H7 (cell line): ENCODE measurements at regions not wholly inside any gene's neighbourhood (a gene's known extent, or its start where the extent isn't known, plus 50 kb on each side); places are given as distances from the start of the nearest gene placed in this dataset.

Source experiments
- DNase-seq: peaks from one replicate; pipeline ENCODE4 v3.0.0; 2012
- H3K27me3 ChIP-seq: 2 replicates; pipeline ENCODE4 v1.6.0; 2011; ENCODE audit warnings: mild to moderate bottlenecking, low read length; ENCODE audit not compliant: control insufficient read depth, insufficient read depth
- H3K36me3 ChIP-seq: replicated peaks from 2 replicates; pipeline ENCODE4 v1.5.1; 2011; ENCODE audit warnings: low read length; ENCODE audit not compliant: control insufficient read depth, insufficient read depth
- H3K4me3 ChIP-seq: 2 replicates; pipeline ENCODE4 v1.5.1; 2011; ENCODE audit warnings: low read depth, mild to moderate bottlenecking, control low read depth, low read length, moderate library complexity; ENCODE audit not compliant: insufficient read depth

DNA sequence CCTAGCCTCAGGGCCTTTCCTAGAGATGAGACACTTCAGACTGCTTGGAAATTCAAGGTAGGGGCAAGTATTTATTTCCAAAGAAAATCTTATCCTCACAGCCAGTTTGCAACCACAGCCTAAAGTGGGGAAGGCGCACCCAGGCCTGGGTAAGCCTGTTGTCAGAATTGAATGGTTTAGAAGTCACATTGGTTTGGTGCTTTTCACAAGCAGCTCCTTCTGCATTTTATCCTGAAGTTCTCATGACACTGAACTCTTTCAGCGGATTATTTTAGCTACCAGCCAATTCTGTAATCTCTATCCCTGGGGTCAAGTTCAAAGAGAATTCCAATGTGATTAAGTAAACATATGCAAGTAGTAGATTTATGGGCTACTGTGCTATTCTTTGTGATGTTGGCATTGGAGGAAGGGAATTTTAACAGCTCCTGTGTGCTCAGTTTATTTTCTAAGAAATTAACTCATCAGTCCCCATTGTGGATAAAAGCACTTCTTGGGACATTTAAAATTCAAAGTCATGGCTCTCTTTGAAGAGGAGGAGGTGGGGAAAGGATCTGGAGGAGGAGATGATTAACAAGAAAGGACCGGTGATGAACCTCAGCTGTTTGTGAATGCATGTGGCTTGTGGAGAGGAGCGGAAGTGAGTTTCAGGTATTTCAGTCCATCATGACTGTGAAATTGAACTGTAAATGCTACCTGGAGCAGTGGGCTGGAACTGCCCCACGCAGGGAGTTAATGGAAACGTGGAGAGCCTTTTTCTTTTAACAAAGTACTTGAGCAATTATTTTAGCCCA lies 90.2 kb upstream of the CACUL1 start:
- Histone ChIP-seq H3K36me3 (no peaks in the 10 kb centered on the region), H3K27me3 (no peaks in the 10 kb centered on the region; the same call in 1 of the 2 replicates), H3K4me3 (no peak overlapping the region)
- no peak for DNase-seq

- H3K27me3 ChIP-seq, result no peaks in the 10 kb centered on the region; the same call in 1 of the 2 replicates
- no peaks in the 10 kb centered on the region for H3K36me3 ChIP-seq
- H3K4me3 ChIP-seq, result no peak overlapping the region
- no peak for DNase-seq
These were observed 91.0 kb upstream of the CACUL1 start for GRCh38 chr10:118845776-118846175.

- Histone ChIP-seq H3K4me3 (no peak overlapping the region), H3K36me3 (no peaks in the 10 kb centered on the region), H3K27me3 (no peaks in the 10 kb centered on the region)
- DNase-seq, result peak; percentile 80
These were observed 95.8 kb upstream of the CACUL1 start for GRCh38 chr10:118850418-118851061.

GRCh38 chr10:118851062-118852035 lies 96.6 kb upstream of the CACUL1 start:
- no peak for DNase-seq
- Histone ChIP-seq H3K36me3 (no peaks in the 10 kb centered on the region), H3K27me3 (no peaks in the 10 kb centered on the region), H3K4me3 (no peak overlapping the region)

GRCh38 chr10:118853916-118854315 lies 99.1 kb upstream of the CACUL1 start:
- Histone ChIP-seq H3K4me3 (no peak overlapping the region), H3K27me3 (no peaks in the 10 kb centered on the region), H3K36me3 (no peaks in the 10 kb centered on the region)
- DNase-seq, result no peak

DNA sequence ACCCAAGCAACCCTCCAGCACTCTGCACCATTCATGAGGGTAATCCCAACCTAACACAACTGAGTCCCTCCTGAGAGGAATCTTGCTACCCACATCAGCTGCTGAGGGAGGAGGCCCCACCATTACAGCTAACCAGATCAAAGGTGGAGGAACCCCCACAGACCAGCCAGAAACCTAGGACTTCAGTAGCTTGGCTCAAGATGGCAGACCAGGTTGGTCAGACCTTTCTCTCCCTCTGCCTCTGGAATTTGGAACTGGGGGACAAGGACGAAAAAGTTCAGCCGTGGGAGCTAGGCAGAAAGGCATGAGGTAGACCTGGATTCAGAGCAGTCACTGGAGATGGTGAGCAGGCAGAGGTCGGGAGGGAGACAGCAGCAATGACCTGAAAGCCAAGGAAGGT lies 101.3 kb upstream of the CACUL1 start:
- Histone ChIP-seq H3K27me3 (no peaks in the 10 kb centered on the region), H3K36me3 (no peaks in the 10 kb centered on the region), H3K4me3 (no peak overlapping the region)
- no peak for DNase-seq

DNA sequence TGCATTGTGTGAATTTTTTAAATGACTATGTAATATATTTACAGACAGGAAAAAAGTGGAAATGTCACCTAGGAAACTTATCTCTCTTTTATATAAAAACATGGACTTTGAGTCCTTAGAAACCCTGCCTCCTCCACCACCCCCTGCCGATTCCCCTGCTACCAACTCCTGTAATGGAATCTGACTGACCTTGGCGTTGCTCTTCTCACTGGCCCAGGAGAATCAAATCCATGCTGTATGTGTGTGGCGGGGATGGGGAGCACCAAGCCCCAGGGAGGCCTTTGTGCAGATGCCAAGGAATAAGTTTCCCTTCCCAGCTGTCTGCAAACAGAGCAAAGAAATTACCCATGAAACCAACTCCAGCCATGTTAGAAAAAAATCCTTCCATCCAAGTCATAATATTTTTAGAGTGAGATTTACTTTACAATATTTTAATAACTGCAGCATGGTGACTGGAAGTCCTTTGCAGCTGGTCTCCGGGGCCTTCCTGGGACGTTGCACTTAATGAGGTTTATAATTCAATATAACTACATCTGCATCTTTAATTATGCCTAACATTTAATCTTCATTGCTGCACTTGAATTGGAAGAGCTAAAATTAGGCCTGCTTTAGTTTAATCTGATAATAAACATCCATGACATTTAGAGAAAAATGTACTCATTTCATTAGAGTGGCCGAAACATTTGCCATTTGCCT lies 111.4 kb upstream of the CACUL1 start:
- peak; percentile 43 for DNase-seq
- Histone ChIP-seq H3K27me3 (no peaks in the 10 kb centered on the region), H3K36me3 (no peaks in the 10 kb centered on the region), H3K4me3 (no peak overlapping the region)

DNA sequence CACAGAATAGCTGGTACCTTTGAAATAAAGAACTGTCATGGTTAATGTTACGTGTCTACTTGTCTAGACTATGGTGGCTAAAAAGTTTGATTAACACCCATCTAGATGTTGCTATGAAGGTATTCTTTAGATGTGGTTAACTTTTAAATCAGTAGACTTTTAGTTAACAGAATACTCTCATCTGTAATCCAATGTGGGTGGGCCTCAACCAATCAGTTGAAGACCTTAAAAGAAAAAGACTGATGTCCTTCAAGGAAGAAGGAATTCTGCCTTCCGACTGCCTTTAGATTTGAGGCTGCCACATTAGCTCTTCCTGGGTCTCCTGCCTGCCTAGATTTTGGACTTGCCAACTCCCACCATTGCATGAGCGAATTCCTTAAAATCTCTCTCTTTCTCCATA lies 113.0 kb upstream of the CACUL1 start:
- no peak for DNase-seq
- no peak overlapping the region for H3K4me3 ChIP-seq

DNA sequence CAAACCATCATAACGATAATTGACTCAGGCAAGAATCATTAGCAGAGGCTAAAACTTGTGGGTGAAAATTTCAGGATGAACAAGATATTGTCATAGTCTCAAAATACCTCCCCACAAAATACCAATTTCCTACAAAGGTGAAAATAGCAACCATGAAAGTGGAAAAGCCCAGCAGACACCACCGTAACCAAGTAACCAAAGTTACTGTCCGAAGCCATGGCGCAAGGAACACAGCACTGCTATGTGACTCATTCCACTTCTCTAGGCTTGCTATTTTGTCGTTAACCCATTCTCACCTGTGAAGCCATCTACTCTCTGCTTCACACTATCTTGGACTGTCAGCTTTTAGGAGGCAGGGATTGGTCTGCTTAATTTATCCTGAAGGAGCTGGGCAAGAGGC lies 113.8 kb upstream of the CACUL1 start:
- H3K27me3 ChIP-seq, result no peaks in the 10 kb centered on the region
- no peak overlapping the region for H3K4me3 ChIP-seq
- no peak for DNase-seq
- H3K36me3 ChIP-seq, result no peaks in the 10 kb centered on the region

More for the DNA sequence above, 113.0 kb upstream of the CACUL1 start:
- Histone ChIP-seq H3K36me3 (no peaks in the 10 kb centered on the region), H3K27me3 (no peaks in the 10 kb centered on the region)

GRCh38 chr10:118870467-118871243 lies 115.9 kb upstream of the CACUL1 start:
- no peak for DNase-seq
- no peak overlapping the region for H3K4me3 ChIP-seq

DNA sequence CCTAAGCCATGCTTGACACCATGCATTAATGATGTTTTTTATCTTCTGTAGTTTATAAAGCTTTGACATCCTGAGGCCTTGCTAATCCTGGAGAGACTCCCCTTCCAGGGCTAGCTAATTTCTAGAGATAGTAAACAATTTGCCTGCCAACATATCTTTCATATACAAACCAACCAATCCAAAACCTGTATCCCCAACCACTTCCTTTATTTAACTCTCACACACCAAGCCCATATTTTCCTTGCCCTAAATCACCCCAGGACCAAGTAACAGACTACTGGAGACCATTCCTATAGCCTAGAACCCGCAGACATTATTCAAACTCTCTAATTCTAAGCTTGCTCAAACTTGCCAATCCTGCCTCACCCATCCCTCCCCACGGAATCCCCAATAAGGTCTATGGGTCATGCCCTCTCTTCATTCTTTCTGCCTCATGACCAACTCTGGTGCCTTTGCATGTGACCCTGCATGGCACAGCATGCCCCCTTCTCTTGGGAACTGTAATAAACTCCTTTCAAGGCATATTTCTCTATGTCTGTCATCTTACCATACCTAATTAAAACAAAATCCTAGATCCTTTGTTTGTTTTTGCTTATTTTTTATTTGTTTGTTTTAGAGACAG lies 116.6 kb upstream of the CACUL1 start:
- no peak for DNase-seq
- Histone ChIP-seq H3K36me3 (no peaks in the 10 kb centered on the region), H3K4me3 (no peak overlapping the region), H3K27me3 (no peaks in the 10 kb centered on the region)

More at GRCh38 chr10:118870467-118871243, 115.9 kb upstream of the CACUL1 start:
- Histone ChIP-seq H3K27me3 (no peaks in the 10 kb centered on the region), H3K36me3 (no peaks in the 10 kb centered on the region)

DNA sequence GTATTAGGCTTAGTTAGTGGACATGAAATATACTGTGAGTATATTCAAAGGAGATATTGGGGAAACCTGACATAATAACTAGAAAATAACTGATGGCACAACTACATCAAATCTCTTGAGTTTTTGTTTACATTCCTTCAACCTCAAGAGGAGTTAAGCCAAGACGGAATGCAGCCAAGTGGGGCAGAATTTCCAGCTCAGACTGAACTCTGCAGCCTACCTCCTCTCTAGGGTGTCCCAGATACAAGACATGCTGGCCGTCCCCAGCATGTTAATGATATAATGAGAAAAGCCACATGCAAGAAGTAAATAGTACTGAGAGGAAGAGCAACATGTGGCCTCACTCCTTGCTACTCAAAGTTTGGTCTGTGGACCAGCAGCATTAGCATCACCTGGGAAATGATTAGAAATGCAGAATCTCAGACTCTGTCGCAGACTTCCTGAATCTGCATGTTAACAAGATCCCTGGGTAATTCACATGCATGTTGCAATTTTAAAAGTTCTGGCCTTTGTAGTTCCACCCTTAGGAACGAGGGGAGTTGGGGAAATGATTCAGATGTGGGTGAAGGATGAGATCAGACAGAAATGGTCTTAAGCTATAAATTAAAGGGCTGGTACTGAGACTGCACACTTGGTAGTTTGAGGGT lies 118.4 kb upstream of the CACUL1 start:
- no peak for DNase-seq
- Histone ChIP-seq H3K4me3 (no peak overlapping the region), H3K36me3 (no peaks in the 10 kb centered on the region), H3K27me3 (no peaks in the 10 kb centered on the region)

- H3K27me3 ChIP-seq, result no peaks in the 10 kb centered on the region
- DNase-seq, result no peak
- H3K36me3 ChIP-seq, result no peaks in the 10 kb centered on the region
- no peak overlapping the region for H3K4me3 ChIP-seq
These were observed 119.0 kb upstream of the CACUL1 start for GRCh38 chr10:118873738-118874105.
